Gastrocnemius medialis (tissue), 4 donors: ENCODE measurements at regions not wholly inside any gene's neighbourhood (a gene's known extent, or its start where the extent isn't known, plus 50 kb on each side); places are given as distances from the start of the nearest gene placed in this dataset.
"Not testable (repeated sequence)": the region's sequence is repeated elsewhere in the genome, so short reads cannot be mapped to it uniquely, and the experiment has no call there.

Source experiments
- ATAC-seq, 2 donors: fragments of 150-250 bp; one replicate each; pipeline ENCODE4 v1.9.1; 2016
- DNase-seq, 2 donors: peaks; one replicate each; pipeline ENCODE4 v3.0.0-alpha.2; 2019
- H3K27ac ChIP-seq, 4 donors: fragments of 200-600 bp; sonication (generic); 1 replicate in 1 of 4; 2 replicates in 3 of 4; pipeline ENCODE4 v1.5.1; 2016 to 2018; ENCODE audit warnings: mild to moderate bottlenecking in 2 of 4, moderate library complexity in 1 of 4
- H3K27me3 ChIP-seq, 3 donors: fragments of 200-600 bp; sonication (generic) in 2 of 3; 1 replicate in 1 of 3; 2 replicates in 2 of 3; pipeline versions ENCODE4 v1.5.1 to v1.6.0; 2016 to 2019; ENCODE audit warnings: mild to moderate bottlenecking in 1 of 3, moderate library complexity in 1 of 3
- H3K36me3 ChIP-seq, 2 donors: fragments of 200-600 bp; sonication (generic) in 1 of 2; one replicate each; pipeline ENCODE4 v1.5.1; 2017 to 2018
- H3K4me1 ChIP-seq, 2 donors: fragments of 200-600 bp; sonication (generic) in 1 of 2; one replicate each; pipeline ENCODE4 v1.5.1; 2016 to 2017; ENCODE audit warnings: mild to moderate bottlenecking in 2 of 2
- H3K4me3 ChIP-seq, 4 donors: fragments of 200-600 bp; sonication (generic) in 3 of 4; 1 replicate in 1 of 4; 2 replicates in 3 of 4; pipeline ENCODE4 v1.5.1; 2016 to 2019; ENCODE audit warnings: mild to moderate bottlenecking in 2 of 4
- H3K9me3 ChIP-seq, 3 donors: fragments of 200-600 bp; sonication (generic) in 2 of 3; 1 replicate in 1 of 3; 2 replicates in 2 of 3; pipeline ENCODE4 v1.5.1; 2016 to 2019
- POLR2A ChIP-seq, 2 donors: fragments of 450-650 bp; IDR thresholded peaks; one replicate each; pipeline ENCODE4 v1.6.1; 2017; ENCODE audit warnings: antibody characterized with exemption in 2 of 2, mild to moderate bottlenecking in 2 of 2, moderate library complexity in 2 of 2
- in situ Hi-C, 4 donors: fragments of 200-750 bp; cut with MboI; loops; one replicate each; pipeline versions ENCODE4 v1.15.0 to v1.8.0; 2017; ENCODE audit warnings: low sequenced_read_pairs in 4 of 4
- intact Hi-C: fragments of 100-400 bp; cut with DNase I; formaldehyde crosslinking; loops from one replicate; pipeline ENCODE4 v1.15.1; 2023; ENCODE audit warnings: low total_unique reads
- TF ChIP-seq, protein P1 (sequence below), 5 experiments: fragments of 450-650 bp in 3 of 5; fragments of 200-600 bp in 2 of 5; sonication (generic) in 2 of 5; IDR thresholded peaks in 4 of 5; conservative IDR thresholded peaks in 1 of 5; 1 replicate in 4 of 5; 2 replicates in 1 of 5; pipeline ENCODE4 v1.5.1; 2016 to 2019; ENCODE audit warnings: antibody characterized with exemption in 5 of 5, mild to moderate bottlenecking in 3 of 5, moderate library complexity in 3 of 5

DNA sequence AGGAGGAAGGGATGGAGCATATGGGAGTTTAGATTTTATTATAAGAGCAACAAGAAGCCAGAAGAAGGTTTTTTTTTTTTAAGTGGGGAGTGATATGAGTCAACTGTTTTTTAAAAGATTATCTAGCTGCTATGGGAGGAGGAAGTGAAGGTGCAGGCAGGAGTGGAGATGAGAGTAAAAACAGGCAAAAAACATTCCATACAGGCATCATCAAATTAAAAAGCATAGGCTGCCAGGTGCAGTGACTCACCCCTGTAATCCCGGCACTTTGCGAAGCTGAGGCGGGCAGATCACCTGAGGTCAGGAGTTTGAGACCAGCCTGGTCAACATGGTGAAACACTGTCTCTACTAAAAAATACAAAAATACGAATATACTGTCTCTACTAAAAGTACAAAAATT lies 368.4 kb upstream of the MTNR1B start:
- H3K36me3 ChIP-seq, result no peaks in the 10 kb centered on the region
- no peaks in the 10 kb centered on the region for H3K4me1 ChIP-seq
- no peaks in the 10 kb centered on the region for H3K9me3 ChIP-seq
- no peaks in the 10 kb centered on the region for H3K27me3 ChIP-seq
- intact Hi-C loops, result no loop called here
- H3K27ac ChIP-seq, result no peak overlapping the region
- TF ChIP-seq POLR2A (IDR thresholded peaks at IDR 0.05), result no peak
- TF ChIP-seq, protein P1, sequence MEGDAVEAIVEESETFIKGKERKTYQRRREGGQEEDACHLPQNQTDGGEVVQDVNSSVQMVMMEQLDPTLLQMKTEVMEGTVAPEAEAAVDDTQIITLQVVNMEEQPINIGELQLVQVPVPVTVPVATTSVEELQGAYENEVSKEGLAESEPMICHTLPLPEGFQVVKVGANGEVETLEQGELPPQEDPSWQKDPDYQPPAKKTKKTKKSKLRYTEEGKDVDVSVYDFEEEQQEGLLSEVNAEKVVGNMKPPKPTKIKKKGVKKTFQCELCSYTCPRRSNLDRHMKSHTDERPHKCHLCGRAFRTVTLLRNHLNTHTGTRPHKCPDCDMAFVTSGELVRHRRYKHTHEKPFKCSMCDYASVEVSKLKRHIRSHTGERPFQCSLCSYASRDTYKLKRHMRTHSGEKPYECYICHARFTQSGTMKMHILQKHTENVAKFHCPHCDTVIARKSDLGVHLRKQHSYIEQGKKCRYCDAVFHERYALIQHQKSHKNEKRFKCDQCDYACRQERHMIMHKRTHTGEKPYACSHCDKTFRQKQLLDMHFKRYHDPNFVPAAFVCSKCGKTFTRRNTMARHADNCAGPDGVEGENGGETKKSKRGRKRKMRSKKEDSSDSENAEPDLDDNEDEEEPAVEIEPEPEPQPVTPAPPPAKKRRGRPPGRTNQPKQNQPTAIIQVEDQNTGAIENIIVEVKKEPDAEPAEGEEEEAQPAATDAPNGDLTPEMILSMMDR (IDR thresholded peaks at IDR 0.05 in 4 of 5, conservative IDR thresholded peaks at IDR 0.05 in 1 of 5), result no peak
- in situ Hi-C loops, result no loop called here
- ATAC-seq (no peak), DNase-seq (no peak)
- H3K4me3 ChIP-seq, result no peak overlapping the region

DNA sequence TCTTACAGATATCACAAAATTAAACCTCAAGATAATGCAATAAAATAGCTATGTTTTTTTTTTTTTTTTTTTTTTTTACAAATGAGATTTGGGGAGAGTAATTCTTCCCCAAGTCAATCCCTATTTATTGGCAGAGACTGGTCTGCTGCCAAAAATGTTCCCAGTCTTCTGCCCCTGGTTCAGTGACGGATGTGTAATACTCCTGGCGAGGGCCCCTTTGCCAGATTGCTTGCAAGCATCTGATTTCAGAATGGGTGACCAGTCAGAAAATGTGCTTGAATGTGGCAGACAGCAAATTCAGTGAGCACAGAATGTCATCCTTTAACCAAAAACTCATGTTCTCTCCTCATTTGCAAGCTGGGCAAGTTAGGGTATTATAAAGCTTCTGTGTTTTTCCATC lies 363.8 kb upstream of the MTNR1B start:
- H3K27me3 ChIP-seq, result no peaks in the 10 kb centered on the region
- no peak overlapping the region for H3K4me3 ChIP-seq
- intact Hi-C loops, result no loop called here
- DNase-seq (no peak), ATAC-seq (no peak)
- no peaks in the 10 kb centered on the region for H3K36me3 ChIP-seq
- TF ChIP-seq, protein P1 (IDR thresholded peaks at IDR 0.05 in 4 of 5, conservative IDR thresholded peaks at IDR 0.05 in 1 of 5), result no peak
- TF ChIP-seq POLR2A (IDR thresholded peaks at IDR 0.05), result no peak
- H3K27ac ChIP-seq, result no peak overlapping the region
- H3K4me1 ChIP-seq, result no peaks in the 10 kb centered on the region
- H3K9me3 ChIP-seq, result no peaks in the 10 kb centered on the region
- in situ Hi-C loops, result no loop called here

DNA sequence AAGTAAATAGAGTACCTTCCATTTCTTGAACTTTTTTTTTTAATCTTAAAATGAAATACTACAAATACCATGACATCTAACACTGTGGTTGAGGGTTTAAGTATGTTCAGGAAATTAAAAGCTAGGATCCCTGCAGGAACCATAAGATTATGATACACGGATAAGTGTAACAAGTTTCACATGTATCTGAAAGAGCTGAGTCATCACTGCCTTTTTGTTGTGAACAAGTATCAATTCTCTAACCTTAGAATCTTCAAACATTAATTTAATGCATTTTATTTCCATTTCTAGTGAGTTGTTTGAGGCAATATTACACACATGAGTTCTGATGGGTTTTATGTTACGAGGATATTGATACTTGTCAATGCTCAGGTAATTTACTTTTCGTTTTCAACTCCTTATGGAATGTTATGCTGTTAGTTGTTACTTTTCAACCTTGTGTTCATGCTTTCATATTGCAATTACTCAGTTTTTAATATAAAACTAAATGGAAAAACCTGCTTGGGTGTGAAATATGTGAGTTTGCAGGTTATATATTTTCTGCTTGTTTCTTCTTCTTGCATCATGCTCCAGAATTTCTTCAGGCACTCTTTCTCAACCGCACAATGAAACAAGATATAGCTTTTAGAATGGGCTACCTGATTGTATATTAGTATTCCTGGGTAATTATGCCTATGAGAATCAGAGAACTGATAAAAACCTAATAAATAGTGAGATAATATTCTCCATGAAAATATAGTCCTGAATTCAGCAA lies 361.3 kb upstream of the MTNR1B start:
- DNase-seq, result no peak
- in situ Hi-C loops (no loop called here), intact Hi-C loops (no loop called here)
- no peak overlapping the region for H3K4me3 ChIP-seq
- no peak for ATAC-seq
- no peak overlapping the region for H3K27ac ChIP-seq
- TF ChIP-seq, protein P1 (IDR thresholded peaks at IDR 0.05 in 4 of 5, conservative IDR thresholded peaks at IDR 0.05 in 1 of 5), result no peak
- no peak for TF ChIP-seq POLR2A (IDR thresholded peaks at IDR 0.05)
- H3K27me3 ChIP-seq, result no peaks in the 10 kb centered on the region
- H3K36me3 ChIP-seq, result no peaks in the 10 kb centered on the region
- H3K4me1 ChIP-seq, result no peaks in the 10 kb centered on the region
- H3K9me3 ChIP-seq, result no peaks in the 10 kb centered on the region

DNA sequence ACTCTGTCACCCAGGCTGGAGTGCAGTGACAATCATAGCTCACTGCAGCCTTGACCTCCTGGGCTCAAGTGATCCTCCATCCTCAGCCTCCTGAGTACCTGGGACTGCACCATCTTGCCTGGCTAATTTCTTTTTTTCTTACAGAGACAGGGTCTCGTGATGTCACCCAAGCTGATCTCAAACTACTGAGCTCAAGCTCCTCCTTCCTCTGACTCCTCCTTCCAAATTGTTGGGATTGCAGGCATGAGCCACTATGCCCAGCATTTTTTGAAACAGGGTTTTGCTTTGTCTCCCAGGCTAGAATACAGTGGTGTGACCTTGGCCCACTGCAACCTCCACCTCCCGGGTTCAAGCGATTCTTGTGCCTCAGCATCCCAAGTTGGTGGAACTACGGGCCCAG lies 358.3 kb upstream of the MTNR1B start:
- Histone ChIP-seq H3K4me3 (no peak overlapping the region), H3K9me3 (no peaks in the 10 kb centered on the region), H3K27ac (no peak overlapping the region), H3K4me1 (no peaks in the 10 kb centered on the region), H3K27me3 (no peaks in the 10 kb centered on the region), H3K36me3 (no peaks in the 10 kb centered on the region)
- intact Hi-C loops (no loop called here), in situ Hi-C loops (no loop called here)
- DNase-seq (no peak), ATAC-seq (no peak)
- TF ChIP-seq, protein P1 (IDR thresholded peaks at IDR 0.05 in 4 of 5, conservative IDR thresholded peaks at IDR 0.05 in 1 of 5), result no peak
- TF ChIP-seq POLR2A (IDR thresholded peaks at IDR 0.05), result no peak

DNA sequence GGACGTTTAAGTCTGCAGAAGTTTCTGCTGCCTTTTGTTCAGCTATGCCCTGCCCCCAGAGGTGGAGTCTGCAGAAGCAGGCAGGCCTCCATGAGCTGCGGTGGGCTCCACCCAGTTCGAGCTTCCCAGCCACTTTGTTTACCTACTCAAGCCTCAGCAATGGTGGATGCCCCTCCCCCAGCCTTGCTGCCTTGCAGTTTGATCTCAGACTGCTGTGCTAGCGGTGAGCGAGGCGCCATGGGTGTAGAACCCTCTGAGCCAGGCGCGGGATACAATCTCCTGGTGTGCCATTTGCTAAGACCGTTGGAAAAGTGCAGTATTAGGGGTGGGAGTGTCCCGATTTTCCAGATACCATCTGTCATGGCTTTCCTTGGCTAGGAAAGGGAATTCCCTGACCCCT lies 351.4 kb upstream of the MTNR1B start:
- ATAC-seq, H3K9me3 ChIP-seq, H3K27me3 ChIP-seq, H3K36me3 ChIP-seq, DNase-seq, H3K4me3 ChIP-seq, H3K4me1 ChIP-seq, H3K27ac ChIP-seq, in situ Hi-C loops, intact Hi-C loops: not testable (repeated sequence)
